Fibroblast of lung (primary cell): ENCODE measurements at regions not wholly inside any gene's neighbourhood (a gene's known extent, or its start where the extent isn't known, plus 50 kb on each side); places are given as distances from the start of the nearest gene placed in this dataset.

Experiments
- DNase-seq, 2 donors: peaks; one replicate each; pipeline versions ENCODE4 v3.0.0 to v3.0.0-alpha.2; 2010; ENCODE audit warnings: low read depth in 2 of 2
- H2AFZ ChIP-seq: 2 replicates; pipeline ENCODE4 v1.5.1; 2012; ENCODE audit warnings: low read length, control low read depth, inconsistent platforms
- H3K27ac ChIP-seq: 2 replicates; pipeline ENCODE4 v1.5.1; 2011; ENCODE audit warnings: low read length, control low read depth; ENCODE audit not compliant: insufficient read depth
- H3K27me3 ChIP-seq: 2 replicates; pipeline ENCODE4 v1.5.1; 2011; ENCODE audit warnings: mild to moderate bottlenecking, low read length; ENCODE audit not compliant: control insufficient read depth, insufficient read depth
- H3K36me3 ChIP-seq: 2 replicates; pipeline ENCODE4 v1.5.1; 2011; ENCODE audit warnings: low read length; ENCODE audit not compliant: control insufficient read depth, insufficient read depth
- H3K4me1 ChIP-seq: 2 replicates; pipeline ENCODE4 v1.5.1; 2011; ENCODE audit warnings: low read length; ENCODE audit not compliant: control insufficient read depth, insufficient read depth; ENCODE audit errors: extremely low read depth
- H3K4me2 ChIP-seq: 2 replicates; pipeline ENCODE4 v1.5.1; 2011; ENCODE audit warnings: low read length, control low read depth; ENCODE audit not compliant: insufficient read depth; ENCODE audit errors: extremely low read depth
- H3K4me3 ChIP-seq, 4 experiments: fragments of 200-600 bp in 1 of 4; sonication (generic) in 1 of 4; replicated peaks in 1 of 4; 2 replicates each; pipeline ENCODE4 v1.5.1; 2011 to 2016; ENCODE audit warnings: low read length in 4 of 4, low read depth in 3 of 4, mild to moderate bottlenecking in 3 of 4, control low read depth in 2 of 4, inconsistent platforms in 1 of 4, mixed read lengths in 1 of 4; ENCODE audit not compliant: insufficient read depth in 1 of 4; ENCODE audit errors: control extremely low read depth in 1 of 4
- H3K79me2 ChIP-seq: 2 replicates; pipeline ENCODE4 v1.5.1; 2012; ENCODE audit warnings: mild to moderate bottlenecking, low read length, inconsistent platforms; ENCODE audit not compliant: control insufficient read depth, insufficient read depth
- H3K9ac ChIP-seq: 2 replicates; pipeline ENCODE4 v1.5.1; 2011; ENCODE audit warnings: mild to moderate bottlenecking, low read length, control low read depth; ENCODE audit not compliant: insufficient read depth
- H3K9me3 ChIP-seq: 2 replicates; pipeline ENCODE4 v1.5.1; 2012; ENCODE audit warnings: low read depth, low read length; ENCODE audit not compliant: control insufficient read depth, insufficient read depth
- H4K20me1 ChIP-seq: 2 replicates; pipeline ENCODE4 v1.5.1; 2011; ENCODE audit warnings: low read length; ENCODE audit not compliant: control insufficient read depth, insufficient read depth; ENCODE audit errors: extremely low read depth
- CTCF ChIP-seq, 2 donors: IDR thresholded peaks in 1 of 2; conservative IDR thresholded peaks in 1 of 2; 1 replicate in 1 of 2; 2 replicates in 1 of 2; pipeline ENCODE4 v1.5.1; 2011 to 2012; ENCODE audit warnings: low read length in 2 of 2, control low read depth in 1 of 2, inconsistent platforms in 1 of 2, low read depth in 1 of 2, mild to moderate bottlenecking in 1 of 2
- EZH2 ChIP-seq: IDR thresholded peaks from 2 replicates; pipeline ENCODE4 v1.5.1; 2012; ENCODE audit warnings: low read length, control low read depth, mild to moderate bottlenecking; ENCODE audit errors: missing control alignments

DNA sequence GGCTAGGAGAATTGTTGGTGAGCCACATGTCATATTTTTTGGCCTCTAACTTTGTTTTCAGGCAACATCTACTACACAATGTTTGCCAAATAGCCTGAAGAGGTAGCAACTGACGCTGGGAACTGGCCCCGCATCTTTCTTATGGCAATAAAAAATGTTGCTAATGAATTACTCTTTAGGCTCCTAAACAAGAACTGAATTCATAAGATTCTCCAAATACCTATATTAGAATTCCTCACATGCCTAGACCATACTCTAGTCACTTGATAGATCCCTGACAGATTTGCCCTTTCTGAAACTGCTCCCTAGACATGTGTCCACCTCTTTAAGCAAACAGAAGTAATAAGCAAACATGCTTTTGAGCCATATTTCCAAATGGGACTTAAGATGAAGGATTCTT, 209.0 kb upstream of the ATXN7L3B start:
- no peaks in the 10 kb centered on the region for H3K79me2 ChIP-seq
- no peaks in the 10 kb centered on the region for H3K27me3 ChIP-seq
- H3K4me3 ChIP-seq, result no peak overlapping the region
- no peaks in the 10 kb centered on the region for H4K20me1 ChIP-seq
- TF ChIP-seq CTCF (conservative IDR thresholded peaks at IDR 0.05 in 1 of 2, IDR thresholded peaks at IDR 0.05 in 1 of 2; ENCODE audit: low read depth in 1 of 2, low read length in 2 of 2) (no peak), EZH2 (no peak)
- no peak overlapping the region for H2AFZ ChIP-seq
- no peaks in the 10 kb centered on the region for H3K4me1 ChIP-seq
- H3K4me2 ChIP-seq, result no peak overlapping the region
- H3K9ac ChIP-seq, result no peak overlapping the region
- H3K9me3 ChIP-seq, result no peaks in the 10 kb centered on the region
- H3K27ac ChIP-seq, result no peak overlapping the region
- peak in 1 of 2 donors; percentile 9 for DNase-seq
- no peaks in the 10 kb centered on the region for H3K36me3 ChIP-seq

- H3K27me3 ChIP-seq, result no peaks in the 10 kb centered on the region
- no peak overlapping the region for H3K4me3 ChIP-seq
- no peaks in the 10 kb centered on the region for H3K79me2 ChIP-seq
- H4K20me1 ChIP-seq, result no peaks in the 10 kb centered on the region
- H3K9ac ChIP-seq, result no peak overlapping the region
- no peaks in the 10 kb centered on the region for H3K4me1 ChIP-seq
- no peak overlapping the region for H2AFZ ChIP-seq
- H3K27ac ChIP-seq, result no peak overlapping the region
- no peak overlapping the region for H3K4me2 ChIP-seq
- H3K36me3 ChIP-seq, result no peaks in the 10 kb centered on the region
- H3K9me3 ChIP-seq, result no peaks in the 10 kb centered on the region
- DNase-seq, result peak; percentile 18 to 58
- TF ChIP-seq EZH2 (no peak), CTCF (conservative IDR thresholded peaks at IDR 0.05 in 1 of 2, IDR thresholded peaks at IDR 0.05 in 1 of 2; ENCODE audit: low read depth in 1 of 2, low read length in 2 of 2) (no peak)
Observed at GRCh38 chr12:74334780-74335179, 202.9 kb upstream of the ATXN7L3B start.

DNA sequence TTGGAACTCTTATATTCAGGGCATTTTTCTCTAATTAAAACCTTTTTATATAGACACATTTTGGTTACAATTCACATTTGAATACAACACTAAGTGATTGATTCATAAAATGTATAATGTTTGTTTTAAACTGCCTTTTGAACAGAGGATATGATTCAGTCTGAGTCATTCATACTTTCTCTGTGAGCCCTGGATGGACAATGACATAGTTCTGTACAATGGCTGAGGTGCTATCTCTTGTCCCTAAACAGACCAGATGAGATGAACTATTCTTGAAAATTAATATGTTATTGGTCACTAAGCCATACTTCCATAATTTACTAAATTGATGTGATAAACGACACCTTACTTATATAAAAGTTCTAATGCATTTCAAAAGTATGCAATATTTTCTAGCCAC, 199.7 kb upstream of the ATXN7L3B start:
- Histone ChIP-seq H3K9me3 (no peaks in the 10 kb centered on the region), H3K27me3 (no peaks in the 10 kb centered on the region), H3K36me3 (no peaks in the 10 kb centered on the region), H2AFZ (no peak overlapping the region), H3K4me3 (no peak overlapping the region), H3K79me2 (no peaks in the 10 kb centered on the region), H3K9ac (no peak overlapping the region), H3K4me2 (no peak overlapping the region), H4K20me1 (no peaks in the 10 kb centered on the region), H3K4me1 (no peaks in the 10 kb centered on the region), H3K27ac (no peak overlapping the region)
- TF ChIP-seq CTCF (conservative IDR thresholded peaks at IDR 0.05 in 1 of 2, IDR thresholded peaks at IDR 0.05 in 1 of 2; ENCODE audit: low read depth in 1 of 2, low read length in 2 of 2), result no peak
- no peak for TF ChIP-seq EZH2
- peak; percentile 56 to 81 for DNase-seq
